HG03575 (cell line): ENCODE measurements at regions not wholly inside any gene's neighbourhood (a gene's known extent, or its start where the extent isn't known, plus 50 kb on each side); places are given as distances from the start of the nearest gene placed in this dataset.
"Not testable (repeated sequence)": the region's sequence is repeated elsewhere in the genome, so short reads cannot be mapped to it uniquely, and the experiment has no call there.

Experiments used
- ATAC-seq: cut with Tn5 transposase; IDR thresholded peaks from one replicate; pipeline ENCODE4 v1.9.1; 2021; ENCODE audit not compliant: unreplicated experiment, insufficient number of reproducible peaks, low FRiP score; ENCODE audit errors: extremely low read depth

DNA sequence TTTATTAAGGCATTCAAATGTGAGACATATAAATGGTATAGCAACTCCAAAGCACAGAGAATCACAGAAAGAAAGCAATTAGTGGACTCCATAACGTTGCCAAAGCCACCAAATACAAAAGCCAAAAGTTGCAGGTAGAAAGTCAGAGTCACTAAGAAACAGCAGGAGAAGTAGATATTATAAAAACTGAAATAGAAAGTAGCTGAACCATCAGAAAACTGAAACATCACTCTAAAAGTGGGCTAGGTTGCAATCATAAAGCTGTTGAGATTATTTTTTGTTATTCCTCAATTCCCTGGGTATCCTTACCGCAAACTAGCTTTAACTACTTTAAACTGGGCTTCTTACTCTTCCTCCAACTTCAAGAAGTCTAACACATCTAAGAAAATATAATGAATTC lies 108.1 kb upstream of the ARRDC3 start:
- ATAC-seq = no peak

DNA sequence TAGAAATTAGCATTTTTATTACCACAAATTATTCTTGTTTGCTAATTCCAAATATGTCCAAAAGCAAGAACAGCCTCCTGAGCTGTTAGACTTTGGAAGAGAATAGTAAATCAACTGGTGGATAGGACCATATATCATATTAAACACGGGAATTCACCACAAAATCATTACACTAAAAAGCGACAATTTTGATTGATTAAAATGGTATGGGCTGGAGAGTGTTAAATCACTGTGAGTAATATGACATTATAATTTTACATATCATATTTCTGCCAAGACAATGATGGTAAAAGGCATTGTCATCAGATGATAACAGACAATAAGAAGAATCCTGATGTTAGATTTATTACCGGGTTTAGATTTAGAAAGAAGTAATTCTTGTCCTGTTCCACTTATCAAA lies 107.2 kb upstream of the ARRDC3 start:
- no peak for ATAC-seq

DNA sequence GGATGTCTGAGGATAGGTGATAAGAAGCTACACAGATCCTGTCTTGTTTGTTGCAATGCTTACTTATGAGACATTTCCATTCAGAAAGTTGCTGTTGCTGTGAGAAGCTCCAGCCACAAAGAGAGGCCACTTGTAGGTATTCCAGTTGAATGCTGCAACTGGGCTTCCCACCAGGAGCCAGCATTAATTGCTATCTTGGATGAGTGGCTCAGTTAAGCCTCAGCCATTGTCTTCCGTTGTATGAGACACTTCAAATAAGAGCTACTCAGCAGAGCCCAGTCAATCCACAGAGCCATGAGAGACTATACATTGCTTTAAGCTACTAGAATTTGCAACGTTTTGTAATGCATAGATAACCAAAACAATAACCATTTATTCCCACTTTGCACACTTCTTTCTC lies 104.3 kb upstream of the ARRDC3 start:
- ATAC-seq = no peak

DNA sequence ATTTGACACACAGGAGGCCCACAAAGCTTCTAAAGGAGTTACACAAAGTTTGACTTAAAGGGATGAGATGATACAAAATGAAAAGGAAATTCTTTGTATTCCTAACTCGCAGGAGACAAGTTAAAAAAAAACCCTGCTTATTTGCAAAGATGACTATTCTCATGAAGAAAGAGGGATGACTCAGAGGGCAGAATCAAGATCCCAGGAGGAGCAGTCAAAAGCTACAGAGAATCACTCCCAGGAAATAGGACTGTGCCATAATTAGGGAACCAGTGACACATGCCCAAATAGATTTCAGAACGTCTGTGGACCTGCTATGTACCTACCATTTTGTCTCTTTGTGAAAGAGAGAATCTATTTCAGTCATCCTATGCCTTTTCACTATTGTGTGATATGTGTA lies 103.5 kb upstream of the ARRDC3 start:
- ATAC-seq = no peak

DNA sequence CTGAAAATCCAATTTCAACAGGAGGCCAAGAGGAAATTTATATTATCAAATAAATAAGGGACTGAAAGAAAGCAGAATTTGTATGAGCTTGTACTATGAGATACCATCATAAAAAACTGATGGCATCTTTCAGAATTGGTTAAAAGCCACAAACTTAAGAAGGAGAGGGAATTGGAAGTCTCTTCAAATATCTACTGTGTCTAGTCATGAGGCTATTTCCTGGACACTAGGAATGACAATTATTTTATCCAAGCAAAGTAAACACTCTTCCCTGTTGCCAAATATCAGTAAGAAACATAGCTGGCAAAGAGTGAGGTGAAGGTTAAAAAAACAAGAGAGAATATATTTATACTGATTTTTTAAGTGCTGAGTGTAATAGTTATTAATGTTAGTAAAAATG lies 101.5 kb upstream of the ARRDC3 start:
- no peak for ATAC-seq

DNA sequence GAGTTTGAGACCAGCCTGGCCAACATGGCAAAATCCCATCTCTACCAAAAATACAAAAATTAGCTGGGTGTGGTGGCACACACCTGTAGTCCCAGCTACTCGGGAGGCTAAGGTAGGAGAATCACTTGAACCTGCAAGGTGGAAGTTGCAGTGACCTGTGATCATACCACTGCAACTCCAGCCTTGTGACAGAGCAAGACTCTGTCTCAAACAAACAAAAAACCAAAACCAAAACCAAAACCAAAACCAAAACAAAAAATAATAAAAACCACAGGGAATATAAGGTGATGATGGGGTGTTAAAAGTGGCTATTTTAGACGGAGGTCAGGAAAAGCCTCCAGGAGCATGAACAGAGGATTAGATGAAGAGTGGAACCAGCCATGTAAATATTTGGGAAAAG lies 96.3 kb upstream of the ARRDC3 start:
- ATAC-seq = not testable (repeated sequence)

DNA sequence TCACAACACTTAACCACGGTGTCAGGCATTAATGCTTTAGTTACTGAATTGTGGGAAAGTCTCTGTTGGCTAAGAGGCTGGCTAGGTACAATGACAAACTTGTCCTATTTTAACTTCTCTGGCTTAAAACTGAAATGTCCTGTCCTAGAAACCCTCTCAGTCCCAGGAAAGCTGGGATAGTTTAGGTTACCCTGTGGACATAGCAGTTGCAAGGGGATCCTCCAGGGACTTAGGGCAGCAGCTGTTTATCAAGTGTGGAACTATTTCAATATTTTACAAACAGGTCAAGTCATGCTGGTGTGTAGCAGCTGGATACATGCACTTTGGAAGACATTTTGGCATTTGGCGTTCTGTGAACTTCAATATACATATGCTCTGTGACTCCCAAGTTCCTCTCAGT lies 95.0 kb upstream of the ARRDC3 start:
- ATAC-seq = no peak

DNA sequence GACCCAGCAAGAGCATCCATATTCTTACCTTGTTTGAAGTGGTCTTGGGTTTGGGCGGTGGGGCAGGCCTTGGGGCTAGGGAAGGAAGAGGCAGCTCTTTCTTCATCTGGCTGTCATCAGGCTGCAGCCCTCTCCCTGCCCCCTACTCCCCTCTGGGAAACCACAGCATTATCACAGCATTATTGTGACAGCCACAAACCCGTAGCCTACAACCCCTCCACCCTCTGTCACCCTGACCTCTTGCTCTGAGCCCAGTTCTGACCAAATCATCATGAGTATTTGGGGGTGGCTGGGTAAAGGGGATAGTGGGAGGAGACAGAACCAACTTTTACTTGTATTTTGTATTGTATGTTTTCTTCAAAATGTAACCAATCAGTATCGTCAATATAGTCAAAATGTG lies 94.3 kb upstream of the ARRDC3 start:
- no peak for ATAC-seq

DNA sequence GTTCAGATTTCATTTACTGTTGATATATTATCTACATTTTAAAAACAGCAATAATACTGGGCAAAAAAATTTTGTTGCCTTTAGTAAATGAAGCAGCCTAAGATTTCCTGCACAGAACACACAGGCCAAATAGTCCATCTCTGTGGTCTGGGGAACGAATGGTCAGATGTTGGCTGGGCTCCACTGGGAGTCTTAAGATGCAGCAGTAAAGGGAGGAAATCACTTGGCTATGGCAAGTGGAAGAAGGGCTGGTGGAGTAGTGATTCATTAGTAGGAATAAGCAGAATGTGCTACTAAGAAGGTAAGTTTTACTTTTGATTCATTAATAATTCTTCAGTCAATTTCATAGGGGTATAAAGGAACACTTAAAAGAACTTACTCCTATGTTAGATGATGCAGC lies 91.1 kb upstream of the ARRDC3 start:
- no peak for ATAC-seq

DNA sequence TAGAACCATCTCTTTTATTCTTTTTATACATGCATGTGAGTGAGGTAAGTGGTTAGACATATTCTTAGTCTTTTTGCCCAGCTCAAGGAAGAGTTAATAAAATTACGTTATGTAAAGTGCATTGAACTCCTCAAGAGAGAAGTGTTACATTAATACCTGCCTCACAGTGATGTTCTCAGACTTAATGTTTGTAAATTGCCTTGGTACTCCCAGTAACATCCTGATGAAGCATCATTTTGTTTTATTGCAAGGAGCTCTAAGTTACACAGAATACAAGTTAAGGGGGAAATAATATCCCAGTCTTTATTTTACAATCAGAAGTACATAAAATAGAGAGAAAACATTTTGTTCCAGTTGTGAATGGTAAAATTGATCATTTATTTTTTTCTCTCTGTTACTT lies 89.5 kb upstream of the ARRDC3 start:
- ATAC-seq = no peak

DNA sequence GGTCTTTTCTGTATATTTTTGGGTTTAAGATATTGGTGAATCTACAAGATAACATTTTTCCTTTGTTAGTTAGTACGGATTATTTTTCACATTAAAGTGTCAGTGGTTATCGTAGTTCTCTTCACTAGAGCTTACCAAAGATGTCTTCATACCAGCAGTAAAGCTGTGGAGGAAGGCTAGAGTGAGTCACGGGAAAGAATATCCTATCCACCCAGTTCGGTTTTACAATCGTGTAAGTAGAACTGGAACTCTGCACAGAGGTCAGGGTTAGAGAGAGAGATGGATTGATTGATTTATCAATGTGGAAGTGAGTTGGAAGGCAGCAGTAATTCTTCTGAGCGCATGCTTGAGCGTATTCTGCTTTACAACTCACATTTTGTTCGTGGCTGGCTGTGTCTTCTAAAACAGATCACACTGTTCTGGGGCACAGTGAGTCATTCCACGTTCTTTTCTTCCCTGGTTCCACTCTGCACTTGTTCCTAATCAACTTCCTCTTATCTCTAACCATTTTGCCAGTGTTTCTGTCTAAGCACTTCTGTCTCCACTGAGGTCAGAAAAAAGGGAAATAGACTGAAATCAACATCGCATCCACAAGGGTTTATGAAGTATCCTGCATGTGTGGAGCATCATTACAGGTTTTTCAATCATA lies 86.5 kb upstream of the ARRDC3 start:
- ATAC-seq = no peak

DNA sequence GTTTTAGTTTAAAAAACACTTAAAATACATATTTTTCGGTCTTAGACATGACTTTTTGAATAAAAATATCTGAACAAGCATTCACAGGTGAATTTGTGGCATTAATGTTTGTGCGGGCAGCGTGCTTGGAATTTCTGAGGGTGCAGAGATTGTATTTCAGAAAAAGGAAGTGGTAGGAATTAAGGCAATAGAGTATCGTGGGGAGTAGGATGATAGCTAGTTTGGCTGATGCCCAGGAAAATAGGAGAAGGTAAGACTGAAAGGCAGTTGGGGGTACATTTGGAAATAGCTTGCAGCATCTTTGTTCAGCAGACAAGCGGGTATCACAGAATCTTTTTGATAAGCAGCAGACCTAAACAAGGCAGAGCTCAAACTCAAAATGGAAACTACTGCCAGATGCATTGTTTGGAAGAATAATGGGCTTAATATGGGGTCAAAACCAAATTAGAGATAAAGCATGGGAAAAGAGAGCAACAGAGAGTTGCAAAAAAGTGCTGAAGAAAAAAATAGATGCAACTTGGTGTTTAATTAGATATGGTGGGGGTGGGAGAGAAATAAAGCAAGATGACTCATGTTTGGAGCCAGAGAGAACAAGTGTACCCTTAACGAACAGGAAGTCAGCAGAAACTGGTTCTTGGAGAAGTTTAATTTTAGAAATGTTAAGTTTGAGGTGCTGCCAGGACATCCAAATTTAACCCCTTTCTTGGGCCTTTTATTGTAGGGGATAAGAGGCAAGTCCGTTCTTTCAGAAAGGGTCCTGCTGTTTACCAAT lies 85.7 kb upstream of the ARRDC3 start:
- no peak for ATAC-seq

DNA sequence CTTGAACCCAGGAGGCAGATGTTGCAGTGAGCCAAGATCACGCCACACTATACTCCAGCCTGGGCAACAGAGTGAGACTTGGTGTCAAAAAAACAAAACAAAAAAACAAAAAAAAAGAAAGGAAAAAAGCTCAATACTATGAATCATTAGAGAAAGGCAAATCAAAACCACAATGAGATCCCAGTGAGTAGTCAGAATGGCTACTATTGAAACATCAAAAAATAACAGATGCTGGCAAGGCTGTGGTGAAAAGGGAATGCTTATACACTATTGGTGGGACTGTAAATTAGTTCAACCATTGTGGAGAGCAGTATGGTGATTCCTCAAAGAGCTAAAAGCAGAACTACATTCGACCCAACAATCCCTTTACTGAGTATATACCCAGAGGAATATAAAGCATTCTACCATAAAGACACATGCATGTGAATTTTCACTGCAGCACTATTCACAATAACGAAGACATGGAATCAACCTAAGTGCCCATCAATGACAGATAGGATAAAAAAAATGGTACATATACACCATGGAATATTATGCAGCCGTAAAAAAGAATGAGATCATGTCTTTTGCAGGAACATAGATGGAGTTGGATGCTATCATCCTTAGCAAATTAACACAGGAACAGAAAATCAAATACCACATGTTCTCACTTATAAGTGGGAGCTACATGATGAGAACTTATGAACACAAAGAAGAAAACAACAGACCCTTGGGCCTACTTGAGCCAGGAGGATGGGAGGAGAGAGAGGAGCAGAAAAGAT lies 81.9 kb upstream of the ARRDC3 start:
- no peak for ATAC-seq

DNA sequence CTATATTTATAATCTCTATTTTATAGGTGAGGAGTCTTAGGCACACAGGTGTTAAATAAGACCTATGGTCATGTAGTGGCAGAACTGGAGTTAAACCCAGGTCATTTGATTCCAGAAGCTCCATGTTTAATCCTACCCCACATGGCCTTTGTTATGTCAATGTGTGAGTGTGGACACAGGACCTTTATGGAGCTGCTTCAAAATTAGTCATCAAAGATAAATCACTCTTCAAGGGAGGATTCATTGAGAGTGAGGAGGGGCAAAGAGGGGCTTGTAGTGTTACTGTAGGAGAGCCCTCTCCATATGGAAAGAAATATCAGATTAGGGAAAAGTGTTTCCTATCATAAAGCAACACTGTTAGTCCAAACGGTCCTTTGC lies 74.6 kb upstream of the ARRDC3 start:
- ATAC-seq = no peak

DNA sequence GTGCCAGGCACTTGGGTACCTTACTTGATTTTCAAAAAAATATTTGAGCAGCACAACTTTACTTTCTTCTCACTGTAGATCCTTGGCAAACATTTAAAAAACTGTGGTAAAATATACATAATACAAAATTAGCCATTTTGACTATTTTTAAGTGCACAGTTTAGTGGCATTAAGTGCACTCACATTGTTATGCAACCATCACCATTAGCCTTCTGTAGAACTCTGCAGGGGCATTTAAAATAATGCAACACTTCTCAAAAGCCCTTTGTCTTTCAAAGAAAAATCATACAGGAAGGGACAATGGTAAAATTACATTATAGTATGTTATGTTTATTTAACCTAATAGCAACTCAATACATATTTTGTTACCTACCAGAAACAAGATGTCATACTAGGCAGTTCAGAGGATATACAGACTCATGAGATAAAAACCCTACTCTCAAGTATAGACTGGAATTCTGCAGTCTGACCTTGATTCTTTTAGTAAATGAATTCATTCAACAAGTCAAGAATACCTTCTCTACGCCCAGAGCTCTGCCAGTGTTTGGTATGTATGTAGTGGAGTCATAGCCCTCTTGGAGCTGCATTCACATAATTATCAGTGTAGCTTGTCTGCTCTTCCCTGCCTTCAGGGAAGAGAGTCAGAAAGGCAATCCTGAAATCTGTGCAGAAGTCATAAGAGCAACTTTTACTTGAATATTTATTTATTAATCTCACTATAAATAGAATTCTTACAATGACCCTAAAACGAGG lies 74.0 kb upstream of the ARRDC3 start:
- no peak for ATAC-seq

DNA sequence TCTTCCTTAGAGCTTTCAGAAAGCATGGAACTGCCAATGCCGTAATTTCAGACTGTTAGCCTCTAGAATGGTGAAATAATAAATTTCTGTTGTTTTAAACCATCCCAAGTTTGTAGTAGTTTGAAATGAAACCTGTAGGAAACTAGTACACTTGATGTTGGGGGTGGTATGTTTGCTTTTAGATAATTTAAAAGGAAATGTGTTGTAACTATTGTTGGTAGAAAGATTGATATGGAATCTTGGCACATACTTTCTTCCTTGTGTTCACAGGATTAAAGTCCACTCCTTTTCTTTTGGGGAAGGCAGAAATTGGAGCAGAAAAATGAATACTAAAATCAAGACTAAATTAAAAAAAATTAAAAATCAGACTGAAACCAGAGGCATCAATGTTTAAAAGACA lies 66.0 kb upstream of the ARRDC3 start:
- ATAC-seq = no peak

DNA sequence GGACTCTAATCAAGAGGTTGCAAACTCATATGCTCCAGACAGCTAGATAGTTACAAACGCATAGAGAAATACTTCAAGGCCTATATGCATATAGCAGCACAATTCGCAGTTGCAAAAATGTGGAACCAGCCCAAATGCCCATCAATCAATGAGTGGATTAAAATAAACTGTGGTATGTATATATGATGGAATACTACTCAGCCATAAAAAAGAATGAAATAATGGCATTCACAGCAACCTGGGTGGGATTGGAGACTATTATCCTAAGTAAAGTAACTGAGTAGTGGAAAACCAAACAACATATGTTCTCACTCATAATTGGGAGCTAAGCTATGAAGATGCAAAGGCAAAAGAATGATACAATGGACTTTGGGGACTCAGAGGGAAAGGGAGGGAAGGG lies 65.0 kb upstream of the ARRDC3 start:
- ATAC-seq = not testable (repeated sequence)

DNA sequence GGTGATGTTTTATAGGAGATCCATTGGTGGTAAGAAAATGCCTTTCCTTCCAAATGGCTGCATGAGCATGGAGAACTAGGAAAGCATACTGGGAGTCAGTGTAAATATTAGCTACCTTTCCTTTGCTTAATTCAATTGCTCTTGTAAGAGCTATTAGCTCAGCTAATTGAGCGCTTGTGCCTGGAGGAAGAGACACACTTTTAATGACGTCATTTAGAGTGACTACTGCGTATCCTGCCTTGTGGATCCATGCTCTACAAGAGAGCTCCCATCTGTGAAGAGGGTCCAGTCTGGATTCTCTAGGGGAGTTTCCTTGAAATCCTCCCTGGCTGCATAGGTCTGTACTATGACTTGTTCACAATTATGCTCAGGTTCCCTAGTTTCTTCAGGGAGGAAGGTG lies 63.8 kb upstream of the ARRDC3 start:
- not testable (repeated sequence) for ATAC-seq

DNA sequence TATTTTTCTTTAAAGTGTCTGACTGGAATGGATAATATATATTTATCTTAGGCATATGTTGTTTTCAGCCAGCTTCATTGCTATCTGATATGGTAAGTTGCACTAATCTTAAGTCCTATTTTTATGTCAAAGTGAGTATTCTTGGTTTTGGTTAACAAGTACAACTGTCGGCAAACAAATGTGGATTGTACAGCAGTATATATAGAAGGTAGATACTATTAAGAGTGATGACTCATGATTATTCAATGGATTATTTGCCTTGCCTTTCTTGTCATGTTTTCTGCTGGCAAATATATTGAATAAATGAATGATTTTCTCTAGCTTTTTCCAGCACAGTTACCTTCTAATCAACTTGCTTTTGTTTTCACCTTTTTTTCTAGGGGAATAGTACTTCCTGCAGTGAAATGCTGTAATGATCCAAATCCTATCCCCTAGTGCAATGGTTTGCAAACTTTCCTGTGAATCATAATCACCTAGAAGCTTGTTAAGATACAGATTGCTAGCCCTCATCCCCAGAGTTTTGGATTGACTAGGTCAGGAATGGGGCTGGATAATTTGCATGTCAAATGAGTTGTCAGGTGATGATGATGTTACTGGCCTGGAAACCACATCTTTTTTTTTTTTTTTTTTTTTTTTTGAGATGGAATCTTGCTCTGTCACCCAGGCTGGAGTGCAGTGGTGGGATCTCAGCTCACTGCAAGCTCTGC lies 60.8 kb upstream of the ARRDC3 start:
- ATAC-seq = no peak
